SHP77 treated with DMSO at 0.1 percent for 48 hours (cell line): ENCODE measurements at regions not wholly inside any gene's neighbourhood (a gene's known extent, or its start where the extent isn't known, plus 50 kb on each side); places are given as distances from the start of the nearest gene placed in this dataset.

ENCODE experiments used
- DNase-seq: peaks from one replicate; lab custom pipeline; 2025; lab: John Stamatoyannopoulos, UW

GRCh38 chrX:39144956-39145355 lies 343.7 kb downstream of the MID1IP1 start:
- no peak for DNase-seq

- DNase-seq, result no peak
Observed at GRCh38 chrX:39145859-39146258, 344.6 kb downstream of the MID1IP1 start.

GRCh38 chrX:39149761-39150160 lies 348.5 kb downstream of the MID1IP1 start:
- DNase-seq, result no peak

GRCh38 chrX:39150220-39150619 lies 349.0 kb downstream of the MID1IP1 start:
- no peak for DNase-seq

GRCh38 chrX:39150621-39151020 lies 349.4 kb downstream of the MID1IP1 start:
- DNase-seq, result no peak

- DNase-seq, result no peak
Observed at GRCh38 chrX:39152106-39152649, 350.9 kb downstream of the MID1IP1 start.

- DNase-seq, result no peak
Observed at GRCh38 chrX:39156051-39156450, 354.8 kb downstream of the MID1IP1 start.

GRCh38 chrX:39157006-39157405 lies 355.7 kb downstream of the MID1IP1 start:
- no peak for DNase-seq

- no peak for DNase-seq
Observed at GRCh38 chrX:39157796-39158195, 356.5 kb downstream of the MID1IP1 start.

- DNase-seq, result no peak
Observed at GRCh38 chrX:39158801-39159657, 357.8 kb downstream of the MID1IP1 start.

GRCh38 chrX:39159921-39160507 lies 358.8 kb downstream of the MID1IP1 start:
- DNase-seq, result no peak

GRCh38 chrX:39161611-39162255 lies 360.5 kb downstream of the MID1IP1 start:
- DNase-seq, result no peak

- DNase-seq, result no peak
Observed at GRCh38 chrX:39162322-39162735, 361.1 kb downstream of the MID1IP1 start.

GRCh38 chrX:39163581-39164126 lies 362.4 kb downstream of the MID1IP1 start:
- no peak for DNase-seq

- DNase-seq, result no peak
Observed at GRCh38 chrX:39164212-39164611, 363.0 kb downstream of the MID1IP1 start.

- DNase-seq, result no peak
Observed at GRCh38 chrX:39165185-39165584, 363.9 kb downstream of the MID1IP1 start.

- DNase-seq, result no peak
Observed at GRCh38 chrX:39165773-39166172, 364.5 kb downstream of the MID1IP1 start.

GRCh38 chrX:39167791-39168190 lies 366.5 kb downstream of the MID1IP1 start:
- no peak for DNase-seq

- no peak for DNase-seq
Observed at GRCh38 chrX:39168609-39169008, 367.4 kb downstream of the MID1IP1 start.

- DNase-seq, result no peak
Observed at GRCh38 chrX:39169976-39170375, 368.7 kb downstream of the MID1IP1 start.

GRCh38 chrX:39170464-39170863 lies 369.2 kb downstream of the MID1IP1 start:
- no peak for DNase-seq

GRCh38 chrX:39171686-39172085 lies 370.4 kb downstream of the MID1IP1 start:
- no peak for DNase-seq
